Activated CD4-positive, alpha-beta T cell treated with anti-CD3 and anti-CD28 coated beads for 4 hours (primary cell): ENCODE measurements at regions not wholly inside any gene's neighbourhood (a gene's known extent, or its start where the extent isn't known, plus 50 kb on each side); places are given as distances from the start of the nearest gene placed in this dataset.

Experiments used
- DNase-seq, 2 donors: peaks; one replicate each; pipeline ENCODE4 v3.0.0-alpha.2; 2020

GRCh38 chr6:1144842-1145767 is 166.8 kb upstream of the FOXQ1 start:
- DNase-seq = no peak

- no peak for DNase-seq
Observed at GRCh38 chr6:1143655-1144054, 168.2 kb upstream of the FOXQ1 start.

GRCh38 chr6:1139155-1139890 is 172.6 kb upstream of the FOXQ1 start:
- no peak for DNase-seq

- no peak for DNase-seq
Observed at GRCh38 chr6:1137849-1138248, 174.0 kb upstream of the FOXQ1 start.

GRCh38 chr6:1136827-1137226 is 175.1 kb upstream of the FOXQ1 start:
- no peak for DNase-seq

- no peak for DNase-seq
Observed at GRCh38 chr6:1136415-1136774, 175.5 kb upstream of the FOXQ1 start.

GRCh38 chr6:1135726-1136414 is 176.0 kb upstream of the FOXQ1 start:
- DNase-seq = no peak

- DNase-seq = no peak
Observed at GRCh38 chr6:1131285-1132079, 180.4 kb upstream of the FOXQ1 start.

- no peak for DNase-seq
Observed at GRCh38 chr6:1130709-1131108, 181.2 kb upstream of the FOXQ1 start.

- DNase-seq = no peak
Observed at GRCh38 chr6:1129131-1129530, 182.8 kb upstream of the FOXQ1 start.

- no peak for DNase-seq
Observed at GRCh38 chr6:1127597-1128288, 184.2 kb upstream of the FOXQ1 start.

GRCh38 chr6:1127129-1127528 is 184.8 kb upstream of the FOXQ1 start:
- DNase-seq = no peak

GRCh38 chr6:1126036-1126435 is 185.9 kb upstream of the FOXQ1 start:
- DNase-seq = no peak

- no peak for DNase-seq
Observed at GRCh38 chr6:1125297-1125696, 186.6 kb upstream of the FOXQ1 start.

- no peak for DNase-seq
Observed at GRCh38 chr6:1124885-1125284, 187.0 kb upstream of the FOXQ1 start.

- DNase-seq = no peak
Observed at GRCh38 chr6:1123386-1124375, 188.2 kb upstream of the FOXQ1 start.

GRCh38 chr6:1122083-1122482 is 189.8 kb upstream of the FOXQ1 start:
- no peak for DNase-seq

GRCh38 chr6:1118287-1118647 is 193.6 kb upstream of the FOXQ1 start:
- DNase-seq = no peak

GRCh38 chr6:1117530-1118286 is 194.2 kb upstream of the FOXQ1 start:
- no peak for DNase-seq

- DNase-seq = no peak
Observed at GRCh38 chr6:1116149-1116548, 195.7 kb upstream of the FOXQ1 start.
